Left colon (tissue), 2 donors: ENCODE measurements at regions not wholly inside any gene's neighbourhood (a gene's known extent, or its start where the extent isn't known, plus 50 kb on each side); places are given as distances from the start of the nearest gene placed in this dataset.
"Not testable (repeated sequence)": the region's sequence is repeated elsewhere in the genome, so short reads cannot be mapped to it uniquely, and the experiment has no call there.

ENCODE experiments used
- ATAC-seq: fragments of 200-7000 bp; cut with Tn5 transposase; one replicate; pipeline ENCODE4 v1.9.1; 2020; ENCODE audit warnings: mild to moderate bottlenecking, moderate library complexity
- DNase-seq, 2 donors: peaks; one replicate each; pipeline ENCODE4 v3.0.0-alpha.2; 2020
- intact Hi-C, 2 donors: fragments of 100-400 bp; cut with DNase I in 1 of 2; cut with micrococcal nuclease in 1 of 2; formaldehyde crosslinking; loops; one replicate each; pipeline versions ENCODE4 v1.11.2 to v1.14.0; 2022; cut with DNase I, micrococcal nuclease
- donor health status: DM: no; HTN: no; CAD: no.
- donor health status: DM: yes; HTN: yes; CAD: no.

GRCh38 chr16:58863042-58863441, 128.9 kb upstream of the GOT2 start:
- intact Hi-C loops, result no loop called here
- ATAC-seq (no peak), DNase-seq (no peak)

GRCh38 chr16:58862334-58863021, 128.4 kb upstream of the GOT2 start:
- DNase-seq, result no peak
- intact Hi-C loops, result no loop called here
- ATAC-seq, result no peak

GRCh38 chr16:58859958-58860669, 126.0 kb upstream of the GOT2 start:
- DNase-seq (no peak), ATAC-seq (no peak)
- intact Hi-C loops, result no loop called here

GRCh38 chr16:58858577-58858976, 124.5 kb upstream of the GOT2 start:
- ATAC-seq, intact Hi-C loops, DNase-seq: not testable (repeated sequence)

GRCh38 chr16:58855291-58855863, 121.3 kb upstream of the GOT2 start:
- ATAC-seq, result no peak
- intact Hi-C loops, result no loop called here
- no peak for DNase-seq

- ATAC-seq (no peak), DNase-seq (no peak)
- intact Hi-C loops, result no loop called here
Measured at GRCh38 chr16:58853854-58854791, 120.0 kb upstream of the GOT2 start.

- intact Hi-C loops, result no loop called here
- ATAC-seq (no peak), DNase-seq (no peak)
Measured at GRCh38 chr16:58850678-58851020, 116.5 kb upstream of the GOT2 start.

- no peak for ATAC-seq
- DNase-seq, result no peak
- intact Hi-C loops, result no loop called here
Measured at GRCh38 chr16:58850019-58850677, 116.0 kb upstream of the GOT2 start.

- intact Hi-C loops, result no loop called here
- DNase-seq (no peak), ATAC-seq (no peak)
Measured at GRCh38 chr16:58848662-58849002, 114.5 kb upstream of the GOT2 start.

GRCh38 chr16:58847902-58848661, 114.0 kb upstream of the GOT2 start:
- no peak for DNase-seq
- intact Hi-C loops, result no loop called here
- ATAC-seq, result no peak

GRCh38 chr16:58846226-58846625, 112.1 kb upstream of the GOT2 start:
- intact Hi-C loops, DNase-seq, ATAC-seq: not testable (repeated sequence)

- no peak for DNase-seq
- no peak for ATAC-seq
- intact Hi-C loops, result no loop called here
Measured at GRCh38 chr16:58843675-58844074, 109.6 kb upstream of the GOT2 start.

GRCh38 chr16:58842746-58843145, 108.6 kb upstream of the GOT2 start:
- no peak for ATAC-seq
- DNase-seq, result no peak
- intact Hi-C loops, result no loop called here

- ATAC-seq (no peak), DNase-seq (no peak)
- intact Hi-C loops, result no loop called here
Measured at GRCh38 chr16:58842156-58842555, 108.0 kb upstream of the GOT2 start.

- intact Hi-C loops, result no loop called here
- no peak for ATAC-seq
- DNase-seq, result no peak
Measured at GRCh38 chr16:58837950-58838349, 103.8 kb upstream of the GOT2 start.

- no peak for DNase-seq
- ATAC-seq, result no peak
- intact Hi-C loops, result no loop called here
Measured at GRCh38 chr16:58836427-58836826, 102.3 kb upstream of the GOT2 start.

- ATAC-seq (no peak), DNase-seq (no peak)
- intact Hi-C loops, result no loop called here
Measured at GRCh38 chr16:58832386-58832895, 98.3 kb upstream of the GOT2 start.

- DNase-seq (no peak), ATAC-seq (no peak)
- intact Hi-C loops, result no loop called here
Measured at GRCh38 chr16:58831386-58831785, 97.3 kb upstream of the GOT2 start.
